ENCODE measurements at regions not wholly inside any gene's neighbourhood (a gene's known extent, or its start where the extent isn't known, plus 50 kb on each side); places are given as distances from the start of the nearest gene placed in this dataset.

DNA sequence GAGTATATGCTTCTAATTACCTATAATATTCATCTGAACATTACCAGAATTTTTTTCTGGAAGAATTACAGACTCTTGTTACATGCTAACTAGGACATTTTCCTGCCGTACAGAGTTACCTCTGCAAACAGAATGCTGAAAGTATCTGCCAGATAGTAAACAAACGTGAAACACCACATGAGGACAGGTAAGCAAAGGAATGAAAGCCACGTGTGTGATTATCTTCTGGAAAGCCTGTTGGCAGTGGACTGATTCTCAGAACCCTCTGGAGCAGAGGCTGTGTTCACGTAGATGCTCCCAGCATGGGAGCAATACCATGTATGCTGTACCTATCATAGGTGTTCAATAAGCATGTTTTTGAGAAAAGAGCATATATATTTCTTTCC is 472.6 kb downstream of the ENC1 start:
- TF ChIP-seq, protein P1, sequence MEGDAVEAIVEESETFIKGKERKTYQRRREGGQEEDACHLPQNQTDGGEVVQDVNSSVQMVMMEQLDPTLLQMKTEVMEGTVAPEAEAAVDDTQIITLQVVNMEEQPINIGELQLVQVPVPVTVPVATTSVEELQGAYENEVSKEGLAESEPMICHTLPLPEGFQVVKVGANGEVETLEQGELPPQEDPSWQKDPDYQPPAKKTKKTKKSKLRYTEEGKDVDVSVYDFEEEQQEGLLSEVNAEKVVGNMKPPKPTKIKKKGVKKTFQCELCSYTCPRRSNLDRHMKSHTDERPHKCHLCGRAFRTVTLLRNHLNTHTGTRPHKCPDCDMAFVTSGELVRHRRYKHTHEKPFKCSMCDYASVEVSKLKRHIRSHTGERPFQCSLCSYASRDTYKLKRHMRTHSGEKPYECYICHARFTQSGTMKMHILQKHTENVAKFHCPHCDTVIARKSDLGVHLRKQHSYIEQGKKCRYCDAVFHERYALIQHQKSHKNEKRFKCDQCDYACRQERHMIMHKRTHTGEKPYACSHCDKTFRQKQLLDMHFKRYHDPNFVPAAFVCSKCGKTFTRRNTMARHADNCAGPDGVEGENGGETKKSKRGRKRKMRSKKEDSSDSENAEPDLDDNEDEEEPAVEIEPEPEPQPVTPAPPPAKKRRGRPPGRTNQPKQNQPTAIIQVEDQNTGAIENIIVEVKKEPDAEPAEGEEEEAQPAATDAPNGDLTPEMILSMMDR (IDR thresholded peaks at IDR 0.05), result no peak
- DNase-seq, result no peak
- Mint-ChIP-seq H3K36me3 (ENCODE audit: low read depth) (no peaks in the 10 kb centered on the region), H3K9me3 (no peaks in the 10 kb centered on the region), H3K4me1 (peaks cover 11% of the 10 kb centered on the region), H3K27ac (no peak overlapping the region), H3K4me3 (no peak overlapping the region), H3K27me3 (ENCODE audit: low read depth, poor library complexity) (peaks cover 10% of the 10 kb centered on the region)

DNA sequence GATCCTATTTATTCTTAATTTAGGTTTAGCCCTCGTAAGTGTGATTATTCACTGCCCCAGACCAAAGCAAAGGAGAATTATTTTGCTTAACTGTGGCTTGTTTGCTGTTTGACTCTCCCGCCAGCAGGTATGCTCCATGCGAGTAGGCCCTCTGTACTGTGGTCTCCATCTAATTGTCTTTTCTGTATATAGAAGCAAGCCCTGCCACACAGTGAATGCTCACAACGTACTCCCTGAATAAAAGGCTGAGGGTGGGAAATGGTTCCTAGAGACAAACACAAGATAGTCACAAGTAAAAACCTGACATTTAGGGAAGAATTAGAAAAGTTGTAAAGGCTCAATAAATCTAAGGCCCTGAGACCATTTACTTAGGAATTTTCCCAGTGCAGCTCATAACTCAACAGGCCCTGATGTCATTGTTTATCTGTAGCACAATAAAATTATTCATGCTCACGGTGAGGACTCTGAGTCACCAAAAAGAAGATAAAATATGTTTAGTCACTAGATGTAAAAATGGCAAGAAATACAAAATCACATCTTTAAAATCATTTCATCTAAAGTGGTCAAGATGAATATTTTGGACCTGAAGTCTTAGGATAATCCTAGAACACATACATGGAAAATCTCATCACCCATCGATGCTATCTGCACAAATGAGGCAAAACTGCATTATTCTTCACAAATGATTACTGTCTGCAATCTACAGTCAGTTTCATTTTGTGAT is 473.2 kb downstream of the ENC1 start:
- Mint-ChIP-seq H3K9me3 (no peaks in the 10 kb centered on the region), H3K4me1 (peaks cover 9% of the 10 kb centered on the region), H3K27ac (no peak overlapping the region), H3K27me3 (ENCODE audit: low read depth, poor library complexity) (peaks cover 5% of the 10 kb centered on the region), H3K4me3 (no peak overlapping the region), H3K36me3 (ENCODE audit: low read depth) (no peaks in the 10 kb centered on the region)
- TF ChIP-seq, protein P1 (IDR thresholded peaks at IDR 0.05), result no peak
- no peak for DNase-seq

DNA sequence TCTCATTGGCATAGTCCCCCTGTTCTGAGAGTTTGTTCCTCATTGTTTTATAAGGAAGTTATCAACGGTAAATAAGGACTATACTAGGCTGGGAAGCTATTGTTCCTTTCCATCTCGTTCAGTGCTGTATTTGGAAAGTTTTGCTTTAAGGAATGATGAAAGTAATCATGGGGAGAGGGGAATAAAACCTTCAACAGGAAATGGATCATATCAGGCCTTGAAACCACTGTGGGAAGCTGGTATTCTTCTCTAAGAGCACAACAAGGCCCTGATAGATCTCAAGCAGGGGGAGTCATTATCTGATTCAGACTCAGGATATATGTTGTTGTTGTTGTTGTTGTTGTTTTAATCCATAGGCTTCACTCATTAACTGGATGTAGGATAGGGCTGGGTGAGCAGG is 474.5 kb downstream of the ENC1 start:
- H3K27me3 Mint-ChIP-seq (ENCODE audit: low read depth, poor library complexity), result peaks cover 11% of the 10 kb centered on the region
- H3K36me3 Mint-ChIP-seq (ENCODE audit: low read depth), result no peaks in the 10 kb centered on the region
- no peak overlapping the region for H3K4me3 Mint-ChIP-seq
- peaks cover 9% of the 10 kb centered on the region for H3K4me1 Mint-ChIP-seq
- TF ChIP-seq, protein P1 (IDR thresholded peaks at IDR 0.05), result no peak
- no peak for DNase-seq
- H3K9me3 Mint-ChIP-seq, result no peaks in the 10 kb centered on the region
- no peak overlapping the region for H3K27ac Mint-ChIP-seq

DNA sequence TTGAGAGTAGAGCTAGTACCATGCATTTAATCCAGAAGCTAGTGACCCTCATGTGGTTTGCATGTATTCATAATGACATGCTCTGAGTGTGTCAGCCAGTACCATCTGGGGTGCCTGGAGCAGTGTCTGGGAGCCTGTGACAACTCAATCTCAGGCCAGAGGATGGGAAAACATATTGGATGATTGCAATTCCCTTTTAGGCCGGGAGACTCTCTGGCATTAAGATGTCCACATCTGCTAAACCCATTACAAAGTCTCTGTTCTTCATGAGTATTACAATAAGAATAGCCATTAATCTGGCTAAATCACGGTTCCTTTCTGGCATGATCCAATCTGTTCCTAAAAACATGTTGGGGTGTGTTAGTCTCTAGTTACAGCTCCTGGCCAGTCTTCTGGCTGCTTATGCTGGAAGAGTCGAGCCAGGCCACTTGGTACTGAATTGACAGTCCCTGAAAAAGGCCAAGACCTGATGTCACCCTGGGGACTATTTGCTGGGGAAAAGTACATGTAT is 475.7 kb downstream of the ENC1 start:
- DNase-seq, result no peak
- Mint-ChIP-seq H3K27ac (no peak overlapping the region), H3K4me1 (peaks cover 9% of the 10 kb centered on the region), H3K27me3 (ENCODE audit: low read depth, poor library complexity) (peaks cover 12% of the 10 kb centered on the region), H3K36me3 (ENCODE audit: low read depth) (no peaks in the 10 kb centered on the region), H3K9me3 (no peaks in the 10 kb centered on the region), H3K4me3 (no peak overlapping the region)
- TF ChIP-seq, protein P1 (IDR thresholded peaks at IDR 0.05), result no peak

DNA sequence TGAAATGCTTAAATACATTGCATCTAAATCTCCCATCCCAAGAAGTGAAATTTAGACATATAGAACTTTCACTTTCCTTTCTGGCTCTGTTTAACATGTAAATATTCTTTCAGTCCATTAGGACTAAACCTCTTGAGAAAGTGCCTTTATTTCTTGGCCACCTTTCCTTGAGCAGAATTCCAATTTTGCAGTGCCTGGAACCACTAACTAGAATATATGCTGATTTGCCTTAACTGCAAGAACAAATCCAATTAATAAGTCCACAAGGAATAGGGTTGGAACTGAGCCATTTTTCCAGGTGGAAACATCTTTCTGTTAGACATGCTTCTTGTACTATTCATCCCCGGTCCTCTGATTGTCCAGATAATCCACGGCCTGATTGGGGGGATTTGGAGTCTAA is 478.0 kb downstream of the ENC1 start:
- no peaks in the 10 kb centered on the region for H3K9me3 Mint-ChIP-seq
- no peak overlapping the region for H3K27ac Mint-ChIP-seq
- H3K36me3 Mint-ChIP-seq (ENCODE audit: low read depth), result no peaks in the 10 kb centered on the region
- peaks cover 9% of the 10 kb centered on the region for H3K4me1 Mint-ChIP-seq
- TF ChIP-seq, protein P1 (IDR thresholded peaks at IDR 0.05), result no peak
- H3K27me3 Mint-ChIP-seq (ENCODE audit: low read depth, poor library complexity), result peaks cover 12% of the 10 kb centered on the region
- no peak for DNase-seq
- H3K4me3 Mint-ChIP-seq, result no peak overlapping the region

DNA sequence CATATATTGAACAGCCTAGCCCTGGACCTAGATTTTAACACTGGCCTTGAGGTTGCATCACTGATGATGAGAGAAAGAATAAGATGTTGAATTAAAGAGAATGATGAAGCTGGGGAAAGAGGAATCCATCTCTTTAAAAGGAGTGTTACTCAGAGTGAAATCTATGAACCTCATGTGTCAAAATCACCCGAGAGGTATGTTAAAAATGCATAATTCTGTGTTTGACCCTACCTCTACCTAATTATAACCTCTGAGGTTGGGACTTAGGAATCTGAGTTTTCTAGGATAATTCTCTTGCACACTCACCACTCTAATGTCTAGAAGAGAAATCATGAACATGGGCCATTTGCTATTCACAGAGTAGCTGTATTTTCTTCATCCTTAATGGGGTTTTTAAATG is 479.4 kb downstream of the ENC1 start:
- Mint-ChIP-seq H3K9me3 (no peaks in the 10 kb centered on the region), H3K27me3 (ENCODE audit: low read depth, poor library complexity) (peaks cover 12% of the 10 kb centered on the region), H3K36me3 (ENCODE audit: low read depth) (no peaks in the 10 kb centered on the region), H3K4me3 (no peak overlapping the region), H3K4me1 (peaks cover 9% of the 10 kb centered on the region), H3K27ac (no peak overlapping the region)
- TF ChIP-seq, protein P1 (IDR thresholded peaks at IDR 0.05), result no peak
- DNase-seq, result no peak
